ENCODE measurements at regions not wholly inside any gene's neighbourhood (a gene's known extent, or its start where the extent isn't known, plus 50 kb on each side); places are given as distances from the start of the nearest gene placed in this dataset.

- no peak for TF ChIP-seq HMG20A (CRISPR knock-in tag; conservative IDR thresholded peaks at IDR 0.05)
- no peak for TF ChIP-seq BRD4 (IDR thresholded peaks at IDR 0.05)
- no peak for TF ChIP-seq ZNF76 (CRISPR knock-in tag; IDR thresholded peaks at IDR 0.05; ENCODE audit: borderline replicate concordance)
- no peak for TF ChIP-seq CTCF (IDR thresholded peaks at IDR 0.05 in 2 of 3, conservative IDR thresholded peaks at IDR 0.05 in 1 of 3; ENCODE audit: insufficient read depth in 2 of 3, low read depth in 1 of 3, low read length in 3 of 3)
- TF ChIP-seq MAFK (IDR thresholded peaks at IDR 0.05; ENCODE audit: low read length) = no peak
- TF ChIP-seq RAD21 (CRISPR knock-in tag; conservative IDR thresholded peaks at IDR 0.05 in 1 of 2, IDR thresholded peaks at IDR 0.05 in 1 of 2) = no peak
- TF ChIP-seq ILF3 (IDR thresholded peaks at IDR 0.05; ENCODE audit: borderline replicate concordance) = no peak
These were observed 608.0 kb upstream of the ACO1 start for GRCh38 chr9:31776471-31776870.

Measured in K562 (cell line).